ENCODE measurements at regions not wholly inside any gene's neighbourhood (a gene's known extent, or its start where the extent isn't known, plus 50 kb on each side); places are given as distances from the start of the nearest gene placed in this dataset.

GRCh38 chr4:126207910-126208309 is 893.2 kb downstream of the FAT4 start:
- BruUV-seq (replicated peaks): no TSS peak
- no peak overlapping the region for H3K27ac ChIP-seq (ENCODE audit: insufficient read depth, low read depth, low read length)
- POLR2A ChIA-PET: no interaction called here
- no peaks in the 10 kb centered on the region for H3K27me3 ChIP-seq (ENCODE audit: control insufficient read depth in 2 of 2, insufficient read depth in 2 of 2, low read length in 2 of 2)
- no peaks in the 10 kb centered on the region for H3K36me3 ChIP-seq (ENCODE audit: control insufficient read depth in 2 of 2, extremely low read depth in 1 of 2, insufficient read depth in 2 of 2, low read length in 2 of 2)
- DNase-seq (ENCODE audit: low read depth, low spot score) (no peak), FAIRE-seq (no peak)
- H3K9me1 ChIP-seq (replicated peaks; ENCODE audit: control insufficient read depth, extremely low read depth, insufficient read depth, low read length): no peaks in the 10 kb centered on the region
- TF ChIP-seq CTCF (IDR thresholded peaks at IDR 0.05; ENCODE audit: extremely low read depth in 1 of 2, insufficient read depth in 1 of 2, low read depth in 1 of 2, low read length in 2 of 2) (no peak), MYC (IDR thresholded peaks at IDR 0.05; ENCODE audit: low read depth, low read length) (no peak), JUN (IDR thresholded peaks at IDR 0.05; ENCODE audit: borderline replicate concordance, insufficient read depth, insufficient read length, low read depth) (no peak), POLR2A (IDR thresholded peaks at IDR 0.05; ENCODE audit: low read depth, low read length) (no peak), GATA2 (IDR thresholded peaks at IDR 0.05; ENCODE audit: insufficient read depth, insufficient read length, low read depth, low read length) (no peak), FOS (IDR thresholded peaks at IDR 0.05; ENCODE audit: borderline replicate concordance, insufficient read depth, low read length) (no peak), POLR2AphosphoS5 (IDR thresholded peaks at IDR 0.05; ENCODE audit: insufficient read depth, low read depth, low read length) (no peak), MAX (IDR thresholded peaks at IDR 0.05; ENCODE audit: insufficient read depth, insufficient read length) (no peak), EZH2 (IDR thresholded peaks at IDR 0.05; ENCODE audit: borderline replicate concordance, low read depth, low read length, severe bottlenecking) (no peak)
- intact Hi-C loops (cut with micrococcal nuclease) (no loop called here), dilution Hi-C loops (cut with MboI; ENCODE audit: extremely low pct_ligation_motif_present, low sequenced_read_pairs) (no loop called here)
- CTCF ChIA-PET: interaction anchor here (1.5 kb wide), 1 partner anchor 16 kb away, joined by 7 read pairs; no protein-coding TSS in a partner anchor
- no peak overlapping the region for H2AFZ ChIP-seq (ENCODE audit: low read depth, low read length)
- H3K79me2 ChIP-seq (ENCODE audit: control insufficient read depth, insufficient read depth, low read length): no peaks in the 10 kb centered on the region
- no peak overlapping the region for H3K4me3 ChIP-seq (replicated peaks in 1 of 3; ENCODE audit: insufficient read depth in 1 of 3, low read depth in 1 of 3, low read length in 3 of 3)
- no peaks in the 10 kb centered on the region for H4K20me1 ChIP-seq (replicated peaks; ENCODE audit: control insufficient read depth, extremely low read depth, insufficient read depth, low read length)
- H3K9ac ChIP-seq (replicated peaks; ENCODE audit: extremely low read depth, insufficient read depth, low read length): no peak overlapping the region
- no peaks in the 10 kb centered on the region for H3K9me3 ChIP-seq (replicated peaks; ENCODE audit: control insufficient read depth, insufficient read depth, low read length)
- no peak overlapping the region for H3K4me2 ChIP-seq (ENCODE audit: insufficient read depth, low read length)
- no peaks in the 10 kb centered on the region for H3K4me1 ChIP-seq (ENCODE audit: control insufficient read depth, extremely low read depth, insufficient read depth, low read length)
